ENCODE measurements at regions not wholly inside any gene's neighbourhood (a gene's known extent, or its start where the extent isn't known, plus 50 kb on each side); places are given as distances from the start of the nearest gene placed in this dataset.

GRCh38 chr9:108609227-108609896, 246.4 kb downstream of the ACTL7B start:
- TF ChIP-seq POLR2A (IDR thresholded peaks at IDR 0.05; ENCODE audit: borderline replicate concordance, extremely low read depth, insufficient read depth, insufficient read length) (no peak), CTCF (IDR thresholded peaks at IDR 0.05 in 2 of 3, conservative IDR thresholded peaks at IDR 0.05 in 1 of 3; ENCODE audit: borderline replicate concordance in 1 of 3, insufficient read depth in 1 of 3, low read depth in 2 of 3, low read length in 2 of 3) (no peak), POLR2AphosphoS5 (IDR thresholded peaks at IDR 0.05; ENCODE audit: low read depth, low read length) (no peak)

Data from HCT116 (cell line).